ENCODE measurements at regions not wholly inside any gene's neighbourhood (a gene's known extent, or its start where the extent isn't known, plus 50 kb on each side); places are given as distances from the start of the nearest gene placed in this dataset.

DNA sequence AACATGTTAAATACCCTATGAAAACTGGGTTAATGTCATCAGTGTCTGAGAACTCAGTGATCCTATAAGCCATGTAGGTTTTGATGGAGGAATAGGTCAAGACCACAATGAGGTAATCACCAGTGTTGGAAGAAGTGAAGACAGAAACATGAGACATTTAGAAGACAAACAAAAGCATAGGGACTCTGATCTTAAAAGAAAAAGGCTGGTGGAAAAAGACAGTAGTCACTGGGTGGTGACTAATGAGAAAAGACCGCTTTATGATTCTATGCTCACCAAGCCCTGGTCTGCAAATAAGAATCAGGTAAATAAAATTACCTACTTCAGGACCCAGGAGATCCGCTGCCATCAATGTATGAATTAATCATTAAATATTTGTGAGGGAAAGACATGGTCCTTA, 271.9 kb downstream of the GPD2 start:
- intact Hi-C loops (cut with DNase I): no loop called here
- no peak for ATAC-seq
- 86 to 87% methylated on average over 2 of the region's 2 CpGs for WGBS, 2 donors

DNA sequence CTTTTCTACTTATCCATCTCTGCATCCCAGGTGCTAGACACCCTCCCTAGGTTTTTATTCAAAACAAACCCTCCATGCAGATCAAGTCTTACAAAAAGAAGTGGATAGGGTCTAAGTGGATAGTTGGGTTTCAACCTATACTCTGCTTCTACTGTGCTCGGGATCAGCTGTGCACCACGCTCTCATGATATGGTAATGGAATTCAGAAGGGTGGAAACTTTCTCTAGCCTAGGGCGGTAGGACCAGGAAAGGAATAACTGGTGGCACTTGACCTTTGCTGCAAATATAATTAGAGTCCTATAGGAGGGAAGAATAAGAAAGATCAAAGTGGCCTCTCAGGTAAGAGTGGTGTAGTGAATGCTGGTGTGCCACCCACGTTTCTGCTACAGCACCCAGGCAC, 272.9 kb downstream of the GPD2 start:
- no peaks in the 10 kb centered on the region for H3K36me3 ChIP-seq
- peaks cover 0 to 6% (median 0%) of the 10 kb centered on the region in 11 donors for H3K9me3 ChIP-seq
- no peak for ATAC-seq
- TF ChIP-seq, protein P1, sequence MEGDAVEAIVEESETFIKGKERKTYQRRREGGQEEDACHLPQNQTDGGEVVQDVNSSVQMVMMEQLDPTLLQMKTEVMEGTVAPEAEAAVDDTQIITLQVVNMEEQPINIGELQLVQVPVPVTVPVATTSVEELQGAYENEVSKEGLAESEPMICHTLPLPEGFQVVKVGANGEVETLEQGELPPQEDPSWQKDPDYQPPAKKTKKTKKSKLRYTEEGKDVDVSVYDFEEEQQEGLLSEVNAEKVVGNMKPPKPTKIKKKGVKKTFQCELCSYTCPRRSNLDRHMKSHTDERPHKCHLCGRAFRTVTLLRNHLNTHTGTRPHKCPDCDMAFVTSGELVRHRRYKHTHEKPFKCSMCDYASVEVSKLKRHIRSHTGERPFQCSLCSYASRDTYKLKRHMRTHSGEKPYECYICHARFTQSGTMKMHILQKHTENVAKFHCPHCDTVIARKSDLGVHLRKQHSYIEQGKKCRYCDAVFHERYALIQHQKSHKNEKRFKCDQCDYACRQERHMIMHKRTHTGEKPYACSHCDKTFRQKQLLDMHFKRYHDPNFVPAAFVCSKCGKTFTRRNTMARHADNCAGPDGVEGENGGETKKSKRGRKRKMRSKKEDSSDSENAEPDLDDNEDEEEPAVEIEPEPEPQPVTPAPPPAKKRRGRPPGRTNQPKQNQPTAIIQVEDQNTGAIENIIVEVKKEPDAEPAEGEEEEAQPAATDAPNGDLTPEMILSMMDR (IDR thresholded peaks at IDR 0.05): no peak
- 81 to 86% methylated on average over 4 of the region's 4 CpGs for WGBS, 2 donors
- H3K4me3 ChIP-seq: no peak overlapping the region
- no peak overlapping the region for H3K27ac ChIP-seq
- no peaks in the 10 kb centered on the region for H3K27me3 ChIP-seq
- H3K4me1 ChIP-seq: peaks cover 0 to 6% (median 0%) of the 10 kb centered on the region in 9 donors
- no peak for DNase-seq
- intact Hi-C loops (cut with DNase I): no loop called here

More for the DNA sequence above, 271.9 kb downstream of the GPD2 start:
- TF ChIP-seq, protein P1 (IDR thresholded peaks at IDR 0.05): no peak
- H3K9me3 ChIP-seq: peaks cover 0 to 6% (median 0%) of the 10 kb centered on the region in 11 donors
- no peaks in the 10 kb centered on the region for H3K27me3 ChIP-seq
- H3K27ac ChIP-seq: no peak overlapping the region
- no peak for DNase-seq
- H3K4me1 ChIP-seq: peaks cover 0 to 17% (median 0%) of the 10 kb centered on the region in 9 donors
- H3K4me3 ChIP-seq: no peak overlapping the region
- no peaks in the 10 kb centered on the region for H3K36me3 ChIP-seq

- 43 to 51% methylated on average over 3 of the region's 3 CpGs for WGBS, 2 donors
- peaks cover 0 to 5% (median 0%) of the 10 kb centered on the region in 11 donors for H3K9me3 ChIP-seq
- no peaks in the 10 kb centered on the region for H3K27me3 ChIP-seq
- no peaks in the 10 kb centered on the region for H3K4me1 ChIP-seq
- no peak overlapping the region for H3K27ac ChIP-seq
- no peak overlapping the region for H3K4me3 ChIP-seq
- DNase-seq (no peak), ATAC-seq (no peak)
- H3K36me3 ChIP-seq: no peaks in the 10 kb centered on the region
- TF ChIP-seq, protein P1 (IDR thresholded peaks at IDR 0.05): no peak
- intact Hi-C loops (cut with DNase I): no loop called here
Observed at GRCh38 chr2:156719036-156719435, 282.9 kb downstream of the GPD2 start.

DNA sequence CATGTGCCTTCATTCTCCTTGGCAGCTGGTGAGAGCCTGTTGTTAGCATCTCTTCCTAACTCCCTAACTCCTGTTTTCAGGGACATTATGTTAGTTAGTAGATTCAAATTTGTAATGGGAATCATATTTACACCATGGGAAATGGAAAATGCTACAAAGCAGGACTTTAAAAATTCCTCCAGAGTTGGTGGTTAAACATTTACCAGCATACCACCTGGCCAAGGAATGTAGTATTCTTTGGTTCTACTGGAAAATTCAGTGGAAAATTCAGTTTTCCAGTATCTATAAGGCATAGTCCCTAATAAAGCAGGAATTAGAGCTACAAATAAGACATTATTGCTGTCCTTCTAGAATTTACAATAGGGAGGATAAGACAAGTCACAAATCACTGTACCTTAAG, 291.7 kb downstream of the GPD2 start:
- no peak overlapping the region for H3K27ac ChIP-seq
- no peaks in the 10 kb centered on the region for H3K36me3 ChIP-seq
- H3K4me3 ChIP-seq: no peak overlapping the region
- no peak for DNase-seq
- ATAC-seq: no peak
- H3K9me3 ChIP-seq: no peaks in the 10 kb centered on the region
- intact Hi-C loops (cut with DNase I): no loop called here
- no peaks in the 10 kb centered on the region for H3K27me3 ChIP-seq
- TF ChIP-seq, protein P1 (IDR thresholded peaks at IDR 0.05): no peak
- H3K4me1 ChIP-seq: no peaks in the 10 kb centered on the region
